HEK293 (cell line): ENCODE measurements at regions not wholly inside any gene's neighbourhood (a gene's known extent, or its start where the extent isn't known, plus 50 kb on each side); places are given as distances from the start of the nearest gene placed in this dataset.

Source experiments
- CTCF ChIA-PET: fragments of 350-600 bp; formaldehyde crosslinking; extraction: SDS; loops from one replicate; lab custom pipeline; 2021; ENCODE audit warnings: antibody characterized with exemption; lab: Yijun Ruan, JAX
- POLR2A ChIA-PET: fragments of 300-600 bp; formaldehyde crosslinking; extraction: SDS; loops from one replicate; lab custom pipeline; 2020; ENCODE audit warnings: antibody characterized with exemption, inconsistent platforms; lab: Yijun Ruan, JAX
- H3K27ac ChIP-seq: fragments of 200-500 bp; sonication (Bioruptor generic); 2 replicates; pipeline ENCODE4 v1.5.1; 2014; ENCODE audit warnings: low read depth, low read length, control low read depth, inconsistent platforms; ENCODE audit errors: extremely low read depth
- H3K36me3 ChIP-seq, 2 experiments: fragments of 200-500 bp in 1 of 2; sonication (Bioruptor generic) in 1 of 2; 1 replicate in 1 of 2; 2 replicates in 1 of 2; pipeline ENCODE4 v1.5.1; 2014 to 2017; ENCODE audit warnings: inconsistent platforms in 2 of 2, low read length in 2 of 2; ENCODE audit not compliant: control insufficient read depth in 2 of 2, insufficient read depth in 1 of 2
- H3K4me1 ChIP-seq: fragments of 200-500 bp; sonication (Bioruptor generic); 2 replicates; pipeline ENCODE4 v1.5.1; 2014; ENCODE audit warnings: mild to moderate bottlenecking, low read length, inconsistent platforms; ENCODE audit not compliant: control insufficient read depth, insufficient read depth
- H3K4me3 ChIP-seq: 2 replicates; pipeline ENCODE4 v1.5.1; 2011; ENCODE audit warnings: low read depth, mild to moderate bottlenecking, control low read depth, low read length, moderate library complexity
- H3K9me3 ChIP-seq: fragments of 200-500 bp; sonication (Bioruptor generic); 2 replicates; pipeline ENCODE4 v1.5.1; 2014; ENCODE audit warnings: low read depth, low read length, inconsistent platforms; ENCODE audit not compliant: control insufficient read depth, insufficient read depth
- KLF16 ChIP-seq: fragments of 450-650 bp; formaldehyde crosslinking; IDR thresholded peaks from 2 replicates; pipeline ENCODE4 v1.5.1; 2017; ENCODE audit warnings: missing biosample characterization, missing genetic modification characterization
- KLF8 ChIP-seq: fragments of 450-650 bp; formaldehyde crosslinking; IDR thresholded peaks from 2 replicates; pipeline ENCODE4 v1.5.1; 2016; ENCODE audit warnings: missing biosample characterization, missing genetic modification characterization
- KLF9 ChIP-seq: fragments of 450-650 bp; formaldehyde crosslinking; IDR thresholded peaks from 2 replicates; pipeline ENCODE4 v1.5.1; 2016; ENCODE audit warnings: missing biosample characterization, missing genetic modification characterization, low read depth
- RBAK ChIP-seq: fragments of 450-650 bp; formaldehyde crosslinking; IDR thresholded peaks from 2 replicates; pipeline ENCODE4 v1.5.1; 2016; ENCODE audit warnings: missing biosample characterization, missing genetic modification characterization
- WT1 ChIP-seq: fragments of 450-650 bp; formaldehyde crosslinking; IDR thresholded peaks from 2 replicates; pipeline ENCODE4 v1.5.1; 2016; ENCODE audit warnings: missing biosample characterization, missing genetic modification characterization
- ZBTB1 ChIP-seq: fragments of 450-650 bp; formaldehyde crosslinking; IDR thresholded peaks from 2 replicates; pipeline ENCODE4 v1.5.1; 2016; ENCODE audit warnings: missing biosample characterization, missing genetic modification characterization
- ZNF10 ChIP-seq: fragments of 450-650 bp; formaldehyde crosslinking; IDR thresholded peaks from 2 replicates; pipeline ENCODE4 v1.5.1; 2017; ENCODE audit warnings: missing biosample characterization, missing genetic modification characterization
- ZNF169 ChIP-seq: fragments of 450-650 bp; formaldehyde crosslinking; IDR thresholded peaks from 2 replicates; pipeline ENCODE4 v1.5.1; 2016; ENCODE audit warnings: missing biosample characterization, missing genetic modification characterization
- ZNF24 ChIP-seq: fragments of 450-650 bp; formaldehyde crosslinking; IDR thresholded peaks from 2 replicates; pipeline ENCODE4 v1.5.1; 2016; ENCODE audit warnings: missing biosample characterization, missing genetic modification characterization
- ZNF292 ChIP-seq: fragments of 450-650 bp; formaldehyde crosslinking; IDR thresholded peaks from 2 replicates; pipeline ENCODE4 v1.5.1; 2016; ENCODE audit warnings: low read depth, missing biosample characterization, missing genetic modification characterization, borderline replicate concordance
- ZNF423 ChIP-seq: fragments of 450-650 bp; formaldehyde crosslinking; IDR thresholded peaks from 2 replicates; pipeline ENCODE4 v1.5.1; 2016; ENCODE audit warnings: missing biosample characterization, missing genetic modification characterization
- ZNF501 ChIP-seq: fragments of 450-650 bp; formaldehyde crosslinking; IDR thresholded peaks from 2 replicates; pipeline ENCODE4 v1.5.1; 2016; ENCODE audit warnings: missing biosample characterization, missing genetic modification characterization
- ZNF521 ChIP-seq: fragments of 450-650 bp; formaldehyde crosslinking; IDR thresholded peaks from 2 replicates; pipeline ENCODE4 v1.5.1; 2017; ENCODE audit warnings: missing biosample characterization, mild to moderate bottlenecking, missing genetic modification characterization
- ZNF530 ChIP-seq: fragments of 450-650 bp; formaldehyde crosslinking; IDR thresholded peaks from 2 replicates; pipeline ENCODE4 v1.5.1; 2016; ENCODE audit warnings: low read depth, missing biosample characterization, missing genetic modification characterization
- ZNF544 ChIP-seq: fragments of 450-650 bp; formaldehyde crosslinking; IDR thresholded peaks from 2 replicates; pipeline ENCODE4 v1.5.0; 2017; ENCODE audit warnings: missing biosample characterization, missing genetic modification characterization
- ZNF558 ChIP-seq: fragments of 450-650 bp; formaldehyde crosslinking; IDR thresholded peaks from 2 replicates; pipeline ENCODE4 v1.5.1; 2016; ENCODE audit warnings: missing biosample characterization, missing genetic modification characterization
- ZNF560 ChIP-seq: fragments of 450-650 bp; formaldehyde crosslinking; IDR thresholded peaks from 2 replicates; pipeline ENCODE4 v1.5.1; 2017; ENCODE audit warnings: missing biosample characterization, missing genetic modification characterization, borderline replicate concordance
- ZNF600 ChIP-seq: fragments of 450-650 bp; formaldehyde crosslinking; IDR thresholded peaks from 2 replicates; pipeline ENCODE4 v1.5.1; 2016; ENCODE audit warnings: missing biosample characterization, missing genetic modification characterization
- ZNF621 ChIP-seq: fragments of 450-650 bp; formaldehyde crosslinking; IDR thresholded peaks from 2 replicates; pipeline ENCODE4 v1.5.1; 2017; ENCODE audit warnings: missing biosample characterization, missing genetic modification characterization
- ZNF670 ChIP-seq: fragments of 450-650 bp; formaldehyde crosslinking; IDR thresholded peaks from 2 replicates; pipeline ENCODE4 v1.5.1; 2016; ENCODE audit warnings: missing biosample characterization, missing genetic modification characterization, low read depth
- ZNF792 ChIP-seq: fragments of 450-650 bp; formaldehyde crosslinking; IDR thresholded peaks from 2 replicates; pipeline ENCODE4 v1.5.1; 2016; ENCODE audit warnings: missing biosample characterization, missing genetic modification characterization
- ZSCAN16 ChIP-seq: fragments of 450-650 bp; formaldehyde crosslinking; IDR thresholded peaks from 2 replicates; pipeline ENCODE4 v1.5.1; 2016; ENCODE audit warnings: missing biosample characterization, missing genetic modification characterization
- TF ChIP-seq, protein P1 (sequence below): fragments of 450-650 bp; formaldehyde crosslinking; IDR thresholded peaks from 2 replicates; pipeline ENCODE4 v1.5.1; 2016; ENCODE audit warnings: missing biosample characterization, missing genetic modification characterization
- TF ChIP-seq, protein P2 (sequence below): fragments of 450-650 bp; formaldehyde crosslinking; IDR thresholded peaks from 2 replicates; pipeline ENCODE4 v1.5.1; 2016; ENCODE audit warnings: missing biosample characterization, missing genetic modification characterization
- TF ChIP-seq, protein P3 (sequence below): fragments of 450-650 bp; formaldehyde crosslinking; IDR thresholded peaks from 2 replicates; pipeline ENCODE4 v1.5.1; 2016; ENCODE audit warnings: missing biosample characterization, missing genetic modification characterization, borderline replicate concordance
- TF ChIP-seq, protein P4 (sequence below): fragments of 450-650 bp; formaldehyde crosslinking; IDR thresholded peaks from 2 replicates; pipeline ENCODE4 v1.5.1; 2016; ENCODE audit warnings: missing biosample characterization, missing genetic modification characterization

DNA sequence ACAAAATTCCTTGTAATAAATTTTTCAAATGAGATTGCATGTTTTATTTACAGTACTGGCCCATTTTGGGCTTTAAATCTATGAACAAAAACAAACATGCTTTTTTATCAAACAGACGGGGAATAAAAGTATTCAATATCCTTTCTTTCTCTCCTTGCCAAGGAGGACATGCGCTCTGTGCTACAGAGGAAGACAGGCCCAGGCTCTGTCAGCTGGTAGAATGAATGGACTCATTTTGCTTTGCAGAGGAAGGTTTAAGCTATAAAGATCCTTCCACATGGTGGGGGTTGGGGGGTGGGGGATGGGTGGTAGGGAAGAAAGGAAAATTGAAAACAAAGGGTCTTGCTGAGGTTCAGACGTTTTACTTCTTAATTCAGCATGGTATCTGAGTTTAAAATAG, 575.6 kb downstream of the INSC start:
- no peak overlapping the region for H3K27ac ChIP-seq
- H3K4me3 ChIP-seq, result no peak overlapping the region
- H3K9me3 ChIP-seq, result no peaks in the 10 kb centered on the region
- H3K36me3 ChIP-seq, result no peaks in the 10 kb centered on the region
- CTCF ChIA-PET, result no interaction called here
- H3K4me1 ChIP-seq, result no peaks in the 10 kb centered on the region
- TF ChIP-seq WT1 (tag by site-specific recombination) (no peak), ZNF621 (tag by site-specific recombination) (no peak), ZNF600 (tag by site-specific recombination) (no peak), ZNF24 (tag by site-specific recombination) (no peak), ZNF670 (tag by site-specific recombination) (no peak), ZNF560 (tag by site-specific recombination) (no peak), KLF9 (tag by site-specific recombination) (no peak)
- TF ChIP-seq, protein P1, sequence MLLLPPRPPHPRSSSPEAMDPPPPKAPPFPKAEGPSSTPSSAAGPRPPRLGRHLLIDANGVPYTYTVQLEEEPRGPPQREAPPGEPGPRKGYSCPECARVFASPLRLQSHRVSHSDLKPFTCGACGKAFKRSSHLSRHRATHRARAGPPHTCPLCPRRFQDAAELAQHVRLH (tag by site-specific recombination), result no peak
- TF ChIP-seq, protein P2, sequence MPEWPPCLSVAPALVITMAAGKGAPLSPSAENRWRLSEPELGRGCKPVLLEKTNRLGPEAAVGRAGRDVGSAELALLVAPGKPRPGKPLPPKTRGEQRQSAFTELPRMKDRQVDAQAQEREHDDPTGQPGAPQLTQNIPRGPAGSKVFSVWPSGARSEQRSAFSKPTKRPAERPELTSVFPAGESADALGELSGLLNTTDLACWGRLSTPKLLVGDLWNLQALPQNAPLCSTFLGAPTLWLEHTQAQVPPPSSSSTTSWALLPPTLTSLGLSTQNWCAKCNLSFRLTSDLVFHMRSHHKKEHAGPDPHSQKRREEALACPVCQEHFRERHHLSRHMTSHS (tag by site-specific recombination), result no peak
- POLR2A ChIA-PET, result no interaction called here

DNA sequence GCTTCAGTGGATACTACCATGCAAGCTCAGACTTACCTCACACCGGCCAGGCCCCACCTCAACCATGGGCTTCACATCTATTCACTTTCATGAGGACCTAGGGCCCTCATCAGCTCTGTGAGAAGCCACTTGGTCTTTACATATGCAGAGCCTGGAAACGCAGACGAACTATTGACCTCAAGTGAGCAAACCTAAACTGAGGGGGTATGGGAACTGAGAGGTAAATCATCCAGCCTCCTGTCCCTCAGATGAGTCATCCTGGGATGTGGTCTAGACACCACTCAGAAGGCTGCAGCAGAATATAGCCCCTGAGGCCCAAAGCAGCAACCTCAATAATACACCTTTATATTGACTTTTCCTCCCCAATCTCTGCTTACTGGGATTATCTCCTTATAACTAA, 578.0 kb downstream of the INSC start:
- H3K4me3 ChIP-seq, result no peak overlapping the region
- ChIA-PET CTCF (no interaction called here), POLR2A (no interaction called here)
- H3K36me3 ChIP-seq, result no peaks in the 10 kb centered on the region
- H3K27ac ChIP-seq, result no peak overlapping the region
- no peaks in the 10 kb centered on the region for H3K4me1 ChIP-seq
- TF ChIP-seq KLF8 (tag by site-specific recombination) (no peak), ZNF792 (tag by site-specific recombination) (no peak), ZNF169 (tag by site-specific recombination) (no peak), ZNF501 (no peak), RBAK (tag by site-specific recombination) (no peak), KLF16 (tag by site-specific recombination) (no peak), ZSCAN16 (no peak), ZNF521 (tag by site-specific recombination) (no peak), ZNF10 (tag by site-specific recombination) (no peak), ZNF558 (no peak), ZBTB1 (no peak), ZNF292 (no peak), ZNF544 (no peak), ZNF423 (tag by site-specific recombination) (no peak), ZNF530 (tag by site-specific recombination) (no peak)
- TF ChIP-seq, protein P3, sequence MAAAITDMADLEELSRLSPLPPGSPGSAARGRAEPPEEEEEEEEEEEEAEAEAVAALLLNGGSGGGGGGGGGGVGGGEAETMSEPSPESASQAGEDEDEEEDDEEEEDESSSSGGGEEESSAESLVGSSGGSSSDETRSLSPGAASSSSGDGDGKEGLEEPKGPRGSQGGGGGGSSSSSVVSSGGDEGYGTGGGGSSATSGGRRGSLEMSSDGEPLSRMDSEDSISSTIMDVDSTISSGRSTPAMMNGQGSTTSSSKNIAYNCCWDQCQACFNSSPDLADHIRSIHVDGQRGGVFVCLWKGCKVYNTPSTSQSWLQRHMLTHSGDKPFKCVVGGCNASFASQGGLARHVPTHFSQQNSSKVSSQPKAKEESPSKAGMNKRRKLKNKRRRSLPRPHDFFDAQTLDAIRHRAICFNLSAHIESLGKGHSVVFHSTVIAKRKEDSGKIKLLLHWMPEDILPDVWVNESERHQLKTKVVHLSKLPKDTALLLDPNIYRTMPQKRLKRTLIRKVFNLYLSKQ (tag by site-specific recombination), result no peak
- TF ChIP-seq, protein P4, sequence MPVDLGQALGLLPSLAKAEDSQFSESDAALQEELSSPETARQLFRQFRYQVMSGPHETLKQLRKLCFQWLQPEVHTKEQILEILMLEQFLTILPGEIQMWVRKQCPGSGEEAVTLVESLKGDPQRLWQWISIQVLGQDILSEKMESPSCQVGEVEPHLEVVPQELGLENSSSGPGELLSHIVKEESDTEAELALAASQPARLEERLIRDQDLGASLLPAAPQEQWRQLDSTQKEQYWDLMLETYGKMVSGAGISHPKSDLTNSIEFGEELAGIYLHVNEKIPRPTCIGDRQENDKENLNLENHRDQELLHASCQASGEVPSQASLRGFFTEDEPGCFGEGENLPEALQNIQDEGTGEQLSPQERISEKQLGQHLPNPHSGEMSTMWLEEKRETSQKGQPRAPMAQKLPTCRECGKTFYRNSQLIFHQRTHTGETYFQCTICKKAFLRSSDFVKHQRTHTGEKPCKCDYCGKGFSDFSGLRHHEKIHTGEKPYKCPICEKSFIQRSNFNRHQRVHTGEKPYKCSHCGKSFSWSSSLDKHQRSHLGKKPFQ (tag by site-specific recombination), result no peak
- H3K9me3 ChIP-seq, result no peaks in the 10 kb centered on the region
